SKM-1 treated with dmso at 0.1 percent for 144 hours (cell line): ENCODE measurements at regions not wholly inside any gene's neighbourhood (a gene's known extent, or its start where the extent isn't known, plus 50 kb on each side); places are given as distances from the start of the nearest gene placed in this dataset.

Experiments
- DNase-seq: peaks from one replicate; lab custom pipeline; 2025; ENCODE audit not compliant: unreplicated experiment; lab: John Stamatoyannopoulos, UW

DNA sequence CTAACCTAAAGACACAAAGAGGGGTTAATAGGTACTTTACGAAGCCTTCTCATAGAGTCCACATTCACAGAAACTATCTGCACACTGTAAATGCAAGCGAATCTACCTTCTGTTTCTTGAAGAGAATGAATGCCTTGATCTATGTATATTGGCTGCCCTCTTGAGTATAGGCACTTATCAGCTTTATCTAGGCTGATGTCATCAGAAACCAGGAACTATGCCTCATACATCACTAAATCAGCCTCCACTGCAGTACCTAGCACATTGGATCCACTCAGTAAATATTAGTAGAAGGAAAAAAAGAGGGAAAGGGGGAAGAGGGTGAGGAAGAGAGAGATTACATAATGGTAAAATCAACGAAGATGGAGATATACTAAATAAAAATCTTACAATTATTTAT lies 477.1 kb downstream of the CAAP1 start:
- no peak for DNase-seq

- no peak for DNase-seq
These were observed 479.0 kb downstream of the CAAP1 start for GRCh38 chr9:26413611-26414010.

DNA sequence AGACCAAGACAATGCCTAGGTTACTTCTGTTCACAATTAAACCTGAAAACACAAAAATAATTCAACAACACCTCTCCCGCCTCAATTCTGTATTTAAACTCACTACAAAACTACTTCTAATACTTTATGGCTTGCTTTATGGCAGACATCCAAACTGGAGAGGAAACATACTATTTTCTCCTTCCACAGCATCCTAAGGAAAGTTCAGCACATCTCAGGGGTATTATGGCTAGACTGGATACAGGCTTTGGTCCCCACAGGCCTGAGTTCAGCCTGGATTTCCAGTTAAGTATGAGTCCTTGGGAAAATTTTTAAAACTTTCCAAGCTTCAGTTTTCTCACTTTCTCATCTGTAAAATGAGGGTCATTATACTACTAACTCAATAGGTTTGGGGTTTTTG lies 480.2 kb downstream of the CAAP1 start:
- DNase-seq = no peak

DNA sequence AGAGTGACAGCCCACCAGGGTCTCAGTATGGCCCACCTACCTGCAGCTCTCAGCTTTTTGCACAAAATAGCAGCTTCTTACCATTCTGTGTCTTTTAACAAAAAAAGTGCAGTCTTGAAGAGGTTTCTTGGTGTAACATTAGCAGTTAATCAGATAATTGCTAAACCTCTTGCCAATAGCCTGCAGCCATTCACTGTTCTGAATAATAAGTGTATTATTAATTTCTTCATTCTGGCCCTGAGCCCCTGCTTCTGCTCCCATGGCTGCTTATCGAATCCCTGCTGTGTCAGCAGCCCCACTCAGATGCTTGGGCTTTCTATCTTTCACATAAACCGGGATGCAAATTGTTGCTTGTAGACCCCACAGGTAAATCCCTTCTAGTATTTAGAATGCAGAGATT lies 485.9 kb downstream of the CAAP1 start:
- no peak for DNase-seq

DNA sequence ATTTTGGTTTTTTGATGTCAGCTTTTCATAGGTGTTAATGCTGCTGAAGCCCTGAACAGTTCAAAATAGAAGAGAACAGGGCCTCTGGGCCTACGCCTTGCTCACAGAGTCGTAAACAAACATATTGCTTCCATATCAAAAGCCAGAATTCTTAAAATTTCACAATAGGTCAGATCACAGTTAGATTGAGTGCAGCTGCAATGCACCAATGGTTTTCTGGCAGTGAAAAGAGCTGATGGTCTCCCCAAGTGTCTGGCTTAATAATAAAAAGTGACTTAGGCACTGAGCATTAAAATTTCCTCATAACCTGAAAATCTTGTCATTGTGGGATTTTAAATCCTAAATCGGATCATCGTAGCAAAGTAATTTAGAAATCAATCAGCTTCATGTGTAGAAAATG lies 493.0 kb downstream of the CAAP1 start:
- DNase-seq = no peak

DNA sequence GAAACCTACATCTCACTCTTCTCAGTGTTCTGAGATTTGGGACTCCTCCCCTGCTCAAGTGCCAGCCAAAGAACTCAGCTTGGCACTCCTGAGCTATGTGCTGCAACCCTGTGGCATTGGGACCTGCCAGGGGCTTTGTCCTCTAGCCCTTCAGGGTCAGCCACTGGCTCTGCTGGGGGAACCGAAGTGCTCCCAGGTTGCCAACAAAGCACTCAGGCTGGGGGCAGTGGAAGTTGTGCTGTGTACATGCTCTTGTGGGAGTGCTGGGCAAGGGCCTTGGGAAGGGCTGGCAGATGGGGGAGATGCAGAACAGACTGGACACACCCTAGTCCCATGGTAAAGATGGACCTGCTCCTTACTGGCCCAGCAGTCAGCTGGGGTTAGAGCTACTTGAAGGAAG lies 498.6 kb downstream of the CAAP1 start:
- DNase-seq = no peak

GRCh38 chr9:26392639-26393038 lies 500.0 kb downstream of the CAAP1 start:
- no peak for DNase-seq

DNA sequence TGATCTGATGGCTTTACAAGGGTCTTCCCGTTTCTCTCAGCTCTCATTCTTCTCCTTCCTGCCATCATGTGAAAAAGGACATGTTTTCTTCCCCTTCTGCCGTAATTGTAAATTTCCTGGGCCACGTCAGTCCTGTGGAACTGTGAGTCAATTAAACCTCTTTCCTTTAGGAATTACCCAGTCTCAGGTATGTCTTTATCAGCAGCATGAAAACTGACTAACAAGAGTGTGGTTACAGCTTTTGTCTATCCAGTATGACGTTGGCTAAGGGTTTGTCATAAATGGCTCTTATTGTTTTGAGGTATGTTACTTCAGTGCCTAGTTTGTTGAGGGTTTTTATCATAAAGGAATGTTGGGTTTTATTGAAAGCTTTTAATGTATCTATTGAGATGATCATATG lies 501.6 kb downstream of the CAAP1 start:
- DNase-seq = no peak

GRCh38 chr9:26375448-26375847 lies 517.2 kb downstream of the CAAP1 start:
- DNase-seq = no peak

DNA sequence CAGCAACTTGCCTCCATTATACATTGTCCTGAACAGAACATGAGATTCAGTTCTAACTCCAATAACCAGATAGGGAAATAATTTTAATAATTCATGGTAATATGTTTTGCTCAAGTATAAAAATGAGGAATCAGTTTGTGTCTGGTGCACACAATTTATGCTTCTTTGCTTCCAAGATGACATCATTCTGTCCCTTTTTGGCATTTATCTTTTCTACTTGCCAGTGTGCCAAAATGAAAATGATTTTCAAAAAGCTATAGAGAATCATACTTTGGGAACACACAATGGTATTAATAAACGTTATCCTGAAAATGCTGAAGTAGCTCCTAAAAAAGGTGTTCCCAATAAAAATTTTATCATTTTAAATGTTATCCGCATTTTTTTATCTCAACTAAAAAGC lies 519.0 kb downstream of the CAAP1 start:
- no peak for DNase-seq

DNA sequence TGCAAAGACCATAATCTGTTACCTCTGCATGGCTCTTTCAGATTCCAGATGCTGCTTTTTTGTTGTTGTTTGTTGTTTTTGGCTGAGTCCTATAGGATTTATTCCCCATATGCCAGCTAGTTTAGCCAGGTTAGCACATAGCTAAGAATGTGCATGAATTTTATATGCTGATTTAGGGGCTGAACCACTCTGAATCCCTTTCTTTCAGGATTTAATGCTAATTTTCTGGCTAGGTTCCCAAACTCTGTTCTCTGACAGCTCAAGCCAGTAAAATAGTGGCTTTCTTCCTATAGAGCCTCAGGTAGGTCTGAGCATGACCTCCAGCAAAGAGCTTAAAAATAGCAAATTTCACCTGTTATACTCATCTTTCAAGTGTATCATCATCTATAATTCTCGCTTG lies 521.4 kb downstream of the CAAP1 start:
- no peak for DNase-seq

GRCh38 chr9:26369093-26369492 lies 523.5 kb downstream of the CAAP1 start:
- DNase-seq = no peak

DNA sequence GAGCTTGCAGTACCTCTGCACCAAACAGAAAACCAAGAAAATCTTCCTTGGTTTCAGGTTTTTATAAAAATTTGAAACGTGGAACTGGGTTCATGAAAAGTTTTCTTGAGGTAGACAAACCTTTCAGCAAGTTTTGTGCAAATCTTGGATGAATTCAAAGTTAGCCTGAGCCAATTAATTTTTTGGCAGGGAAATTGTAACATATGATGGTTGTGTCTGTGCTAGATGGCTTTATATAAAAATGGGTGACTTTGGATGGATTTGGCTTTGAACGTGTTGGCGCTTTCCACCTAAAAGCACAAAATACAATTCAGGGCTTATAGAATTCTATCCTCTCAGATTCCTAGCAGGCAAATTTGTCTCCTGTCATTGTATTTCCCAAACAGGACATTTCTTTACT lies 524.4 kb downstream of the CAAP1 start:
- no peak for DNase-seq

- DNase-seq = no peak
These were observed 531.6 kb downstream of the CAAP1 start for GRCh38 chr9:26361010-26361409.

GRCh38 chr9:26358836-26359235 lies 533.8 kb downstream of the CAAP1 start:
- DNase-seq = no peak

GRCh38 chr9:26357803-26358344 lies 534.7 kb downstream of the CAAP1 start:
- no peak for DNase-seq

DNA sequence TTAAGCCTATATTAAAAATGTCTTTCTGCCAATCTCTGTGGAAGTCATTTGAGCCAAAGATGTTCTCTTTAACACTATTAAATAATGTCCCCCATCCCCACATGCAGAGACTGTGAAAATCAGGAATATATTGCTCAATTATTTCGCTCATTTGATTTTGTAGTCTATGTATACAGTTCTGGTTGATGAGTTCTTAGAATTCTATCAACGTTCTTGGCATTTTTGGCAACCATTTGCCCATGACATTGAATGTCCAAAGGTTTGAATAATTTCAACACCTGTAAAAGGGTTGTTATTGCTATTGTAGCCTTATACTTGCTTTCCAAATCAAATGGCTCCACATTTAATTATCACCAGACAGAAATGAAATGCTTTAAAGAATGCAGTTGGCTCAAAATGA lies 536.1 kb downstream of the CAAP1 start:
- DNase-seq = no peak

GRCh38 chr9:26346942-26347477 lies 545.6 kb downstream of the CAAP1 start:
- DNase-seq = no peak

- no peak for DNase-seq
These were observed 551.1 kb downstream of the CAAP1 start for GRCh38 chr9:26341545-26341944.

DNA sequence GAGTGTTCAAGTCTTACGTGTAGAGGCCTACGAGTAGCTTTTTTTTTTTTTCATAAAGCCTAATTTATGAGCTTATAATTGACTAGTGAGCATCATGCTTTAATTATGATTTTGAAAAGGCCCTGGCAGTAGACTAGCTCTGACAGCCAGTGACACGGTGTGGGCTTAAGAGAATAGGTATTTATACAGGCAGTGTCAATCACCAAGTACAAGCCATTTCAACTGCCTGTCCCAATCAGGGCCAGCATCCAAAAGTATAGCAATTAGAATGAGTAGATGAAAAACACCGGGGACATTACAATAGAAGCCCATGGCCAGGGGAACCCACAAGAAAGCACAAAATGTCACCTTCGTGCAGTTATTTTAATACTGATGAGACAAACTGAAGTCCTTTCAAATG lies 552.8 kb downstream of the CAAP1 start:
- no peak for DNase-seq

DNA sequence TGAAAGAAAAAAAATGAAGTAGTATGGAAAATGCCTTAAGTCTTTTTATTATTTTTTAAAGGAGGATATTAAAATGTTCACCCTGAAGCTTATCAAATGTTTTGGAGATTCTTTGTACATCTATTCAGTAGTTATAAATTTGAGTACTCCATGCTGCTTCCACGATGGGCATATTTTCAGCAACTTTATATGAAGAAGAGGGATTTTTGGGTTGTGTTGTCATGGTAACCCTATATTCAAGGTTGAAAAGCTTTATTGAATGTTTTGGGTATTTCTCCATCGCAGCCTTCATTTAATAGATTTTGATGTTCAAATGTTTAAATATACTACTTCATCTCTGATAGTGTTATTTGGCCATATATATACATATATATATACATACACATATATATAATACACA lies 557.5 kb downstream of the CAAP1 start:
- no peak for DNase-seq

- no peak for DNase-seq
These were observed 557.9 kb downstream of the CAAP1 start for GRCh38 chr9:26334706-26335105.

DNA sequence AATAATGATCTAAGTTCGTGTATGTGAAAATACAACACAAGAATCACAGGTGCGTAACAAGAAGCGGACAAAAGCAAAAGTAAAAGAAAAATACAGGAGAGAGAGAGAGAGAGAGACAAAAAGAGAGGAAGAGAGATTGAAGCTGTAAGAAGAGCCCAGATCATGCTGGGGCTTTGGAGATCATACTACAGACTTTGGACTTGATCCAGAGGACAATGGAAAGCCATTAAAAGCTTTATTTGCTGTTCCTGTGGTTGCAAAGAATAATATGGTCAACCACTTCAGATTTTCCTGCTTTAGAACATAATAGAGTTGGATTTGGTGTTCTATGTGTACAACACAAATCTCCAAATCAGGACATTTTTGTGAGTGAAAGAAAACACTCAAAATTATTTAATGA lies 561.4 kb downstream of the CAAP1 start:
- DNase-seq = no peak

DNA sequence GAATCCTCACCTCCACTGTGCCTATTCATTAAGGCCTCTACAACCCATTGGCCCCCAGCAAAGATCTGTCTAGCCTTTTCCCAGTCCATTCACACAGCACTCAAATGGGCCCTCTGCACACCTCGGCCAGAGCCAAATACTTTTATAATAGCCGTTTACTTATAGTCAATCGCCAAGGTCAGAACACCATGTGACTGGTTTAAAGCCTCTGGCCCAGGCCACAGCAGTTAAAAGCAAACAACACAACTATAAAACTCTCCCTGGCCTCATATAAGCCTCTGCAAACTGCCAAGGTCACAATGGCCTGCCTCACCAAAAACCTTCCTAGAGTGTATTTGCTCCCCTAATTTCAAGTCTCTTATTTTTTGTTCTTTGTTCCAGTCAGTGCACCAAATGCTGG lies 562.6 kb downstream of the CAAP1 start:
- DNase-seq = no peak
